NOMO-1 (cell line): ENCODE measurements at regions not wholly inside any gene's neighbourhood (a gene's known extent, or its start where the extent isn't known, plus 50 kb on each side); places are given as distances from the start of the nearest gene placed in this dataset.
"Not testable (repeated sequence)": the region's sequence is repeated elsewhere in the genome, so short reads cannot be mapped to it uniquely, and the experiment has no call there.

Source experiments
- DNase-seq, 2 experiments: peaks; one replicate each; lab custom pipeline; 2025; ENCODE audit not compliant: unreplicated experiment in 2 of 2; lab: John Stamatoyannopoulos, UW

- not testable (repeated sequence) for DNase-seq
Observed at GRCh38 chr3:185306286-185306685, 52.4 kb upstream of the EHHADH start.

GRCh38 chr3:185306847-185307246, 53.0 kb upstream of the EHHADH start:
- DNase-seq = no peak

- peak; percentile 63 to 77 for DNase-seq
Observed at GRCh38 chr3:185308126-185308754, 54.4 kb upstream of the EHHADH start.

- DNase-seq = no peak
Observed at GRCh38 chr3:185309302-185309701, 53.6 kb upstream of the MAP3K13 start.

GRCh38 chr3:185309795-185310194, 53.1 kb upstream of the MAP3K13 start:
- DNase-seq = no peak

- DNase-seq = no peak
Observed at GRCh38 chr3:185311991-185312390, 50.9 kb upstream of the MAP3K13 start.
